ENCODE measurements at regions not wholly inside any gene's neighbourhood (a gene's known extent, or its start where the extent isn't known, plus 50 kb on each side); places are given as distances from the start of the nearest gene placed in this dataset.

GRCh38 chr16:59601452-59601851, 867.3 kb upstream of the GOT2 start:
- TF ChIP-seq POLR2A (IDR thresholded peaks at IDR 0.05): no peak
- TF ChIP-seq CTCF (IDR thresholded peaks at IDR 0.05): no peak

Data from ovary (tissue), 3 donors.